HL-60 (cell line): ENCODE measurements at regions not wholly inside any gene's neighbourhood (a gene's known extent, or its start where the extent isn't known, plus 50 kb on each side); places are given as distances from the start of the nearest gene placed in this dataset.

ENCODE experiments used
- DNase-seq, 2 experiments: peaks; one replicate each; pipeline ENCODE4 v3.0.0-alpha.2; 2010 to 2020; ENCODE audit warnings: low read depth in 1 of 2, low spot score in 1 of 2
- H3K27ac ChIP-seq: fragments of 250-450 bp; sonication (Bioruptor Pico); replicated peaks from 2 replicates; pipeline ENCODE4 v1.5.1; 2020; ENCODE audit warnings: mild to moderate bottlenecking, moderate library complexity
- H3K27me3 ChIP-seq: fragments of 250-450 bp; sonication (Bioruptor Pico); 2 replicates; pipeline ENCODE4 v1.5.1; 2021; ENCODE audit warnings: mild to moderate bottlenecking, moderate library complexity; ENCODE audit not compliant: insufficient read depth, poor library complexity, severe bottlenecking
- H3K4me3 ChIP-seq: replicated peaks from 2 replicates; pipeline ENCODE4 v1.5.1; 2011; ENCODE audit warnings: mild to moderate bottlenecking, control low read depth, low read length; ENCODE audit not compliant: insufficient read depth
- CTCF ChIP-seq: IDR thresholded peaks from one replicate; pipeline ENCODE4 v1.5.1; 2011; ENCODE audit warnings: low read length, control low read depth, inconsistent platforms; ENCODE audit not compliant: insufficient read depth
- GABPA ChIP-seq: IDR thresholded peaks from 2 replicates; pipeline ENCODE4 v1.6.1; 2012; ENCODE audit warnings: low read depth
- POLR2AphosphoS5 ChIP-seq: IDR thresholded peaks from 2 replicates; pipeline ENCODE4 v1.6.1; 2012; ENCODE audit warnings: low read depth
- SPI1 ChIP-seq: IDR thresholded peaks from 2 replicates; pipeline ENCODE4 v1.6.1; 2012; ENCODE audit warnings: low read depth, mild to moderate bottlenecking, borderline replicate concordance
- TF ChIP-seq, protein P1 (sequence below): IDR thresholded peaks from 2 replicates; pipeline ENCODE4 v1.6.1; 2012; ENCODE audit warnings: low read depth; ENCODE audit not compliant: insufficient replicate concordance

DNA sequence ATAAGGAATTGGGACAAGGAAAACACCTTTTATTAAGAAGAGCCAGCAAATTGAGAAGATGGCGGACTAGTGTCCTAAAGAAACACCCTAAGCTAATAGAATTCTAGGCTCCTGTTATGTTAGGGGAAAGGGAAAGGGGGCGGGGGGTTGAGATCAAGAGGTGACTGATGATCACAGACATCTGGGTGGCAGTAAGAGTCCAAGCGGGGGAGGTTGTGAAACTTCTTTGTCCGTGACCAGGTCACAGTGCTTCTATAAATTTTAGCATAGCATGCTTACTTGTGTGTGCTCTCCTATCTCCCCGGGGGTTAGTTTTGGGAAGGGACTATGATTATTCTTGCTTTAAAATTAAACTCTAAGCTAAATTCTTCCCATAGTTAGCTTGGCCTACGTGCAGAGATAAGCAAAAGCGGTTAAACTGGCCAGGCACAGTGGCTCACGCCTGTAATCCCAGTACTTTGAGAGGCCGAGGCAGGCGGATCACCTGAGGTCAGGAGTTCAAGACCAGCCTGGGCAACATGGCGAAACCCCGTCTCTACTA is 262.1 kb downstream of the SKIDA1 start:
- Histone ChIP-seq H3K27ac (no peak overlapping the region), H3K27me3 (no peaks in the 10 kb centered on the region), H3K4me3 (no peak overlapping the region)
- TF ChIP-seq POLR2AphosphoS5, result no peak
- no peak for DNase-seq

DNA sequence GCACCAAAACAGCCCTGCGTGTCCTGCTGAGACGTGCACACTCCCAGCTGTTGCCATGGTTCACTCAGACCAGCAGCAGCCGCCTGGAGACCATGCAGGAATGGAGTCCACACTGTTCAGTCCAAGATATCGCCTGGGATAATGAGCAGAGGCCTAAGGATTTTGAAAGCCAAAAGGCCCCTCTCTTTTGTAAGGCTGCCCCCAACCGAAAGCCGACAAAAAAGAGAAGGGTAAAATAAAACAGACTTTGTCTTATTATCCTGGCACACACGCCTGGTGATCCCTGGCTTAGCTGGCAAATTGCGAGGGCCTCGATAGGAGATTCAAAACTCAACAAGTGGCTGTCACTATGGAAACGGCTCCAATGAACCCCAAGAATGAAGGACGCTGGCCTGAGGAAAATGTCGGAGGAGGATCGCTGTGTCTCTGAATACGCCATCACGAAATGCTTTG is 263.6 kb downstream of the SKIDA1 start:
- Histone ChIP-seq H3K27ac (no peak overlapping the region), H3K4me3 (no peak overlapping the region), H3K27me3 (no peaks in the 10 kb centered on the region)
- TF ChIP-seq POLR2AphosphoS5 (no peak), CTCF (no peak), SPI1 (no peak), GABPA (no peak)
- TF ChIP-seq, protein P1, sequence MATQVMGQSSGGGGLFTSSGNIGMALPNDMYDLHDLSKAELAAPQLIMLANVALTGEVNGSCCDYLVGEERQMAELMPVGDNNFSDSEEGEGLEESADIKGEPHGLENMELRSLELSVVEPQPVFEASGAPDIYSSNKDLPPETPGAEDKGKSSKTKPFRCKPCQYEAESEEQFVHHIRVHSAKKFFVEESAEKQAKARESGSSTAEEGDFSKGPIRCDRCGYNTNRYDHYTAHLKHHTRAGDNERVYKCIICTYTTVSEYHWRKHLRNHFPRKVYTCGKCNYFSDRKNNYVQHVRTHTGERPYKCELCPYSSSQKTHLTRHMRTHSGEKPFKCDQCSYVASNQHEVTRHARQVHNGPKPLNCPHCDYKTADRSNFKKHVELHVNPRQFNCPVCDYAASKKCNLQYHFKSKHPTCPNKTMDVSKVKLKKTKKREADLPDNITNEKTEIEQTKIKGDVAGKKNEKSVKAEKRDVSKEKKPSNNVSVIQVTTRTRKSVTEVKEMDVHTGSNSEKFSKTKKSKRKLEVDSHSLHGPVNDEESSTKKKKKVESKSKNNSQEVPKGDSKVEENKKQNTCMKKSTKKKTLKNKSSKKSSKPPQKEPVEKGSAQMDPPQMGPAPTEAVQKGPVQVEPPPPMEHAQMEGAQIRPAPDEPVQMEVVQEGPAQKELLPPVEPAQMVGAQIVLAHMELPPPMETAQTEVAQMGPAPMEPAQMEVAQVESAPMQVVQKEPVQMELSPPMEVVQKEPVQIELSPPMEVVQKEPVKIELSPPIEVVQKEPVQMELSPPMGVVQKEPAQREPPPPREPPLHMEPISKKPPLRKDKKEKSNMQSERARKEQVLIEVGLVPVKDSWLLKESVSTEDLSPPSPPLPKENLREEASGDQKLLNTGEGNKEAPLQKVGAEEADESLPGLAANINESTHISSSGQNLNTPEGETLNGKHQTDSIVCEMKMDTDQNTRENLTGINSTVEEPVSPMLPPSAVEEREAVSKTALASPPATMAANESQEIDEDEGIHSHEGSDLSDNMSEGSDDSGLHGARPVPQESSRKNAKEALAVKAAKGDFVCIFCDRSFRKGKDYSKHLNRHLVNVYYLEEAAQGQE, result no peak
- DNase-seq, result no peak

DNA sequence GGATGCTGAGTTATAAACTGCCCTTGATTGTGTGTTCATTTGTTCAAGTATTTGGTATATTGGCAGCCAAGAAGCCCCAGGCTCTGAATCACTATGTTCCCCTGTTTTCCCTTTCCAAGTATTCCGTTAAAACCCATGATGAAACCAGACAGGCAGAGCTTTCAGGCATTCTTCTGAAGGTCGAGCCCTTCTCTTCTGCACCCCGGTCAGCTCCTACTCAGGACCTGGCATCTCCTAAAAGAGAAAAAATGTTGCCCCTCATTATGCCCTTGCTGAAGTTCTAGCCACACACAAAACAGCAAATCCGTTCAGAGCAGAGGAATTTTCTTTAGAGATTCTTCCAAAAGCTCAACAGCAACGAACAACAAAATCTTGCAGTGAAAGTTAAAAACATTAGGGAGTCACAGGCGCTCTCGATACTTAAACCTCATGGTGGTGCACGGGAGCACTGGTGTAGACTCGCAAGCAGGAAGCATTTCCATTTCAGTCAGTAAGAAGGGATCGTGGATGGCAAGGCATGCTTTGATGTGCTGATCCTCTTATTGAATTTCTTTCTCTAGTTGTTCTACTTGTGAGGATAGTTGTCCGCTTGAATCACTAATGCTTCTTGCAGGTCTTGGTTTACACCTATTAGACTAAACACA is 264.9 kb downstream of the SKIDA1 start:
- H3K27me3 ChIP-seq, result no peaks in the 10 kb centered on the region
- TF ChIP-seq SPI1 (no peak), CTCF (no peak), GABPA (no peak), POLR2AphosphoS5 (no peak)
- TF ChIP-seq, protein P1, result no peak
- no peak overlapping the region for H3K4me3 ChIP-seq
- H3K27ac ChIP-seq, result no peak overlapping the region
- no peak for DNase-seq

- no peak overlapping the region for H3K27ac ChIP-seq
- no peak for TF ChIP-seq CTCF
- no peaks in the 10 kb centered on the region for H3K27me3 ChIP-seq
- H3K4me3 ChIP-seq, result no peak overlapping the region
- no peak for DNase-seq
These were observed 265.4 kb downstream of the SKIDA1 start for GRCh38 chr10:21260066-21260465.
